ENCODE measurements at regions not wholly inside any gene's neighbourhood (a gene's known extent, or its start where the extent isn't known, plus 50 kb on each side); places are given as distances from the start of the nearest gene placed in this dataset.

GRCh38 chr12:107235600-107235999 is 142.3 kb upstream of the CRY1 start:
- no peak overlapping the region for H3K4me3 ChIP-seq
- no peak overlapping the region for H3K27ac ChIP-seq
- no peak for DNase-seq (ENCODE audit: low spot score)
- TF ChIP-seq CTCF (IDR thresholded peaks at IDR 0.05), result no peak

GRCh38 chr12:107236824-107237511 is 143.6 kb upstream of the CRY1 start:
- Histone ChIP-seq H3K4me3 (no peak overlapping the region), H3K27ac (no peak overlapping the region)
- no peak for DNase-seq (ENCODE audit: low spot score)
- TF ChIP-seq CTCF (IDR thresholded peaks at IDR 0.05), result no peak

- no peak overlapping the region for H3K4me3 ChIP-seq
- DNase-seq (ENCODE audit: low spot score), result no peak
- no peak overlapping the region for H3K27ac ChIP-seq
- no peak for TF ChIP-seq CTCF (IDR thresholded peaks at IDR 0.05)
These were observed 144.9 kb upstream of the CRY1 start for GRCh38 chr12:107238296-107238695.

GRCh38 chr12:107241411-107241810 is 148.1 kb upstream of the CRY1 start:
- Histone ChIP-seq H3K27ac (no peak overlapping the region), H3K4me3 (no peak overlapping the region)
- DNase-seq (ENCODE audit: low spot score), result no peak
- no peak for TF ChIP-seq CTCF (IDR thresholded peaks at IDR 0.05)

GRCh38 chr12:107242189-107242588 is 148.8 kb upstream of the CRY1 start:
- DNase-seq (ENCODE audit: low spot score), result no peak
- H3K4me3 ChIP-seq, result no peak overlapping the region
- TF ChIP-seq CTCF (IDR thresholded peaks at IDR 0.05), result no peak
- no peak overlapping the region for H3K27ac ChIP-seq

GRCh38 chr12:107243341-107243740 is 150.0 kb upstream of the CRY1 start:
- no peak for DNase-seq (ENCODE audit: low spot score)
- Histone ChIP-seq H3K4me3 (no peak overlapping the region), H3K27ac (no peak overlapping the region)
- TF ChIP-seq CTCF (IDR thresholded peaks at IDR 0.05), result no peak

GRCh38 chr12:107244584-107244983 is 151.2 kb upstream of the CRY1 start:
- H3K4me3 ChIP-seq, result no peak overlapping the region
- no peak for DNase-seq (ENCODE audit: low spot score)
- H3K27ac ChIP-seq, result no peak overlapping the region
- no peak for TF ChIP-seq CTCF (IDR thresholded peaks at IDR 0.05)
